ENCODE measurements at regions not wholly inside any gene's neighbourhood (a gene's known extent, or its start where the extent isn't known, plus 50 kb on each side); places are given as distances from the start of the nearest gene placed in this dataset.
"Not testable (repeated sequence)": the region's sequence is repeated elsewhere in the genome, so short reads cannot be mapped to it uniquely, and the experiment has no call there.

GRCh38 chr5:51802551-51803184 lies 419.4 kb downstream of the ISL1 start:
- H3K36me3 ChIP-seq = no peaks in the 10 kb centered on the region
- H3K9me3 ChIP-seq = no peaks in the 10 kb centered on the region
- DNase-seq = no peak
- H3K4me3 ChIP-seq = no peak overlapping the region
- H3K27me3 ChIP-seq = no peaks in the 10 kb centered on the region

GRCh38 chr5:51806677-51807076 lies 423.4 kb downstream of the ISL1 start:
- Histone ChIP-seq H3K4me3 (no peak overlapping the region), H3K27me3 (no peaks in the 10 kb centered on the region), H3K36me3 (no peaks in the 10 kb centered on the region), H3K9me3 (no peaks in the 10 kb centered on the region)
- DNase-seq = no peak

- H3K9me3 ChIP-seq = no peaks in the 10 kb centered on the region
Observed at GRCh38 chr5:51810592-51810991, 427.3 kb downstream of the ISL1 start.

GRCh38 chr5:51811883-51812471 lies 428.7 kb downstream of the ISL1 start:
- H3K27me3 ChIP-seq = no peaks in the 10 kb centered on the region
- no peak overlapping the region for H3K4me3 ChIP-seq
- H3K36me3 ChIP-seq = no peaks in the 10 kb centered on the region
- no peak for DNase-seq
- no peaks in the 10 kb centered on the region for H3K9me3 ChIP-seq

More at GRCh38 chr5:51810592-51810991, 427.3 kb downstream of the ISL1 start:
- peak; percentile 53 for DNase-seq
- Histone ChIP-seq H3K27me3 (no peaks in the 10 kb centered on the region), H3K4me3 (no peak overlapping the region), H3K36me3 (no peaks in the 10 kb centered on the region)

GRCh38 chr5:51814817-51815216 lies 431.6 kb downstream of the ISL1 start:
- H3K4me3 ChIP-seq, H3K36me3 ChIP-seq, H3K9me3 ChIP-seq, H3K27me3 ChIP-seq: not testable (repeated sequence)
- DNase-seq = peak; percentile 5

GRCh38 chr5:51816427-51816826 lies 433.2 kb downstream of the ISL1 start:
- no peaks in the 10 kb centered on the region for H3K36me3 ChIP-seq
- no peaks in the 10 kb centered on the region for H3K27me3 ChIP-seq
- no peak for DNase-seq
- no peak overlapping the region for H3K4me3 ChIP-seq
- no peaks in the 10 kb centered on the region for H3K9me3 ChIP-seq

GRCh38 chr5:51821697-51822096 lies 438.4 kb downstream of the ISL1 start:
- Histone ChIP-seq H3K36me3 (no peaks in the 10 kb centered on the region), H3K4me3 (no peak overlapping the region), H3K27me3 (no peaks in the 10 kb centered on the region), H3K9me3 (no peaks in the 10 kb centered on the region)
- no peak for DNase-seq

- no peaks in the 10 kb centered on the region for H3K9me3 ChIP-seq
- DNase-seq = no peak
- H3K36me3 ChIP-seq = no peaks in the 10 kb centered on the region
- no peaks in the 10 kb centered on the region for H3K27me3 ChIP-seq
- H3K4me3 ChIP-seq = no peak overlapping the region
Observed at GRCh38 chr5:51829230-51829629, 446.0 kb downstream of the ISL1 start.

GRCh38 chr5:51829691-51830090 lies 446.4 kb downstream of the ISL1 start:
- no peak for DNase-seq
- Histone ChIP-seq H3K9me3 (no peaks in the 10 kb centered on the region), H3K4me3 (no peak overlapping the region), H3K36me3 (no peaks in the 10 kb centered on the region), H3K27me3 (no peaks in the 10 kb centered on the region)

GRCh38 chr5:51832934-51833470 lies 449.8 kb downstream of the ISL1 start:
- DNase-seq = no peak
- Histone ChIP-seq H3K9me3 (no peaks in the 10 kb centered on the region), H3K27me3 (no peaks in the 10 kb centered on the region), H3K36me3 (no peaks in the 10 kb centered on the region), H3K4me3 (no peak overlapping the region)

GRCh38 chr5:51838459-51838858 lies 455.2 kb downstream of the ISL1 start:
- no peaks in the 10 kb centered on the region for H3K27me3 ChIP-seq

GRCh38 chr5:51843893-51844292 lies 460.6 kb downstream of the ISL1 start:
- no peaks in the 10 kb centered on the region for H3K27me3 ChIP-seq
- H3K36me3 ChIP-seq = no peaks in the 10 kb centered on the region
- no peak overlapping the region for H3K4me3 ChIP-seq
- no peak for DNase-seq
- no peaks in the 10 kb centered on the region for H3K9me3 ChIP-seq

More at GRCh38 chr5:51838459-51838858, 455.2 kb downstream of the ISL1 start:
- DNase-seq = no peak
- no peak overlapping the region for H3K4me3 ChIP-seq
- H3K36me3 ChIP-seq = no peaks in the 10 kb centered on the region
- no peaks in the 10 kb centered on the region for H3K9me3 ChIP-seq

- Histone ChIP-seq H3K36me3 (no peaks in the 10 kb centered on the region), H3K4me3 (no peak overlapping the region), H3K27me3 (no peaks in the 10 kb centered on the region), H3K9me3 (no peaks in the 10 kb centered on the region)
- DNase-seq = no peak
Observed at GRCh38 chr5:51846015-51846414, 462.8 kb downstream of the ISL1 start.

- no peaks in the 10 kb centered on the region for H3K9me3 ChIP-seq
- H3K27me3 ChIP-seq = no peaks in the 10 kb centered on the region
- no peak overlapping the region for H3K4me3 ChIP-seq
- H3K36me3 ChIP-seq = no peaks in the 10 kb centered on the region
- DNase-seq = no peak
Observed at GRCh38 chr5:51859624-51860023, 476.4 kb downstream of the ISL1 start.

GRCh38 chr5:51860532-51861018 lies 477.3 kb downstream of the ISL1 start:
- Histone ChIP-seq H3K27me3 (no peaks in the 10 kb centered on the region), H3K4me3 (no peak overlapping the region), H3K36me3 (no peaks in the 10 kb centered on the region), H3K9me3 (no peaks in the 10 kb centered on the region)
- DNase-seq = no peak

GRCh38 chr5:51872144-51872543 lies 488.9 kb downstream of the ISL1 start:
- H3K36me3 ChIP-seq = no peaks in the 10 kb centered on the region
- H3K4me3 ChIP-seq = no peak overlapping the region
- H3K27me3 ChIP-seq = no peaks in the 10 kb centered on the region
- DNase-seq = no peak
- H3K9me3 ChIP-seq = peaks cover 10% of the 10 kb centered on the region; the same call in 1 of the 2 replicates

GRCh38 chr5:51881901-51882300 lies 498.7 kb downstream of the ISL1 start:
- H3K4me3 ChIP-seq = no peak overlapping the region
- no peaks in the 10 kb centered on the region for H3K9me3 ChIP-seq
- no peaks in the 10 kb centered on the region for H3K27me3 ChIP-seq
- no peak for DNase-seq
- H3K36me3 ChIP-seq = no peaks in the 10 kb centered on the region

- Histone ChIP-seq H3K4me3 (no peak overlapping the region), H3K27me3 (no peaks in the 10 kb centered on the region), H3K9me3 (no peaks in the 10 kb centered on the region), H3K36me3 (no peaks in the 10 kb centered on the region)
- DNase-seq = no peak
Observed at GRCh38 chr5:51882647-51883046, 499.4 kb downstream of the ISL1 start.

Measured in MG63 (cell line).